SK-N-SH treated with all-trans-retinoic acid at 6 μM for 48 hours (cell line): ENCODE measurements at regions not wholly inside any gene's neighbourhood (a gene's known extent, or its start where the extent isn't known, plus 50 kb on each side); places are given as distances from the start of the nearest gene placed in this dataset.

Experiments
- CSDC2 ChIP-seq: fragments of 250-450 bp; sonication (Bioruptor Pico); IDR thresholded peaks from 2 replicates; pipeline ENCODE4 v1.5.0; 2020; ENCODE audit warnings: mild to moderate bottlenecking, moderate library complexity
- ESRRG ChIP-seq: fragments of 250-450 bp; sonication (Bioruptor Pico); IDR thresholded peaks from 2 replicates; pipeline ENCODE4 v1.6.1; 2021; ENCODE audit warnings: mild to moderate bottlenecking
- ISL1 ChIP-seq: fragments of 250-450 bp; sonication (Bioruptor Pico); IDR thresholded peaks from 2 replicates; pipeline ENCODE4 v2.1.2; 2022; ENCODE audit warnings: mild to moderate bottlenecking, moderate library complexity
- OSR1 ChIP-seq: fragments of 250-450 bp; sonication (Bioruptor Pico); IDR thresholded peaks from 2 replicates; pipeline ENCODE4 v1.8.0; 2022; ENCODE audit warnings: moderate library complexity, mild to moderate bottlenecking, inconsistent platforms
- PATZ1 ChIP-seq: fragments of 250-450 bp; sonication (Bioruptor Pico); IDR thresholded peaks from 2 replicates; pipeline ENCODE4 v1.8.0; 2020; ENCODE audit warnings: mild to moderate bottlenecking, moderate library complexity, borderline replicate concordance
- RARB ChIP-seq: fragments of 250-450 bp; sonication (Bioruptor Pico); IDR thresholded peaks from 2 replicates; pipeline ENCODE4 v1.8.0; 2021; ENCODE audit warnings: mild to moderate bottlenecking, moderate library complexity
- TOX ChIP-seq: fragments of 250-450 bp; sonication (Bioruptor Pico); IDR thresholded peaks from 2 replicates; pipeline ENCODE4 v1.8.0; 2021; ENCODE audit warnings: mild to moderate bottlenecking, moderate library complexity, borderline replicate concordance
- ZC3H10 ChIP-seq: fragments of 250-450 bp; sonication (Bioruptor Pico); IDR thresholded peaks from 2 replicates; pipeline ENCODE4 v1.5.1; 2021; ENCODE audit warnings: mild to moderate bottlenecking, moderate library complexity
- ZNF565 ChIP-seq: fragments of 450-650 bp; formaldehyde crosslinking; conservative IDR thresholded peaks from 2 replicates; pipeline ENCODE4 v1.5.0; 2020; ENCODE audit warnings: low read depth, mild to moderate bottlenecking, moderate library complexity
- ZNF8 ChIP-seq: fragments of 450-650 bp; formaldehyde crosslinking; IDR thresholded peaks from 2 replicates; pipeline ENCODE4 v1.5.0; 2020; ENCODE audit warnings: mild to moderate bottlenecking, moderate library complexity

- TF ChIP-seq OSR1 = no peak
- no peak for TF ChIP-seq TOX
- TF ChIP-seq RARB (CRISPR knock-in tag) = no peak
- TF ChIP-seq ZNF565 = no peak
- no peak for TF ChIP-seq PATZ1 (CRISPR knock-in tag)
- no peak for TF ChIP-seq ZNF8 (CRISPR knock-in tag)
- no peak for TF ChIP-seq ISL1 (CRISPR knock-in tag)
- no peak for TF ChIP-seq CSDC2
- TF ChIP-seq ZC3H10 = no peak
- TF ChIP-seq ESRRG (CRISPR knock-in tag) = no peak
Measured at GRCh38 chr17:49918591-49918990, 50.4 kb upstream of the DLX4 start.
